ENCODE measurements at regions not wholly inside any gene's neighbourhood (a gene's known extent, or its start where the extent isn't known, plus 50 kb on each side); places are given as distances from the start of the nearest gene placed in this dataset.

- no peak for DNase-seq (ENCODE audit: extremely low spot score)
- TF ChIP-seq FOXM1 (IDR thresholded peaks at IDR 0.05; ENCODE audit: borderline replicate concordance), result no peak
- TF ChIP-seq ARNT (IDR thresholded peaks at IDR 0.05), result no peak
- no peak for TF ChIP-seq BHLHE40 (IDR thresholded peaks at IDR 0.05; ENCODE audit: borderline replicate concordance)
- TF ChIP-seq FOXA1 (IDR thresholded peaks at IDR 0.05), result no peak
- TF ChIP-seq NFRKB (IDR thresholded peaks at IDR 0.05), result no peak
- ChIA-PET CTCF (no interaction called here), POLR2A (no interaction called here)
These were observed 127.9 kb upstream of the FER start for GRCh38 chr5:108619815-108620214.

GRCh38 chr5:108617467-108618435 is 129.9 kb upstream of the FER start:
- DNase-seq (ENCODE audit: extremely low spot score), result no peak
- ChIA-PET POLR2A (no interaction called here), CTCF (no interaction called here)
- TF ChIP-seq L3MBTL2 (conservative IDR thresholded peaks at IDR 0.05) (no peak), BHLHE40 (IDR thresholded peaks at IDR 0.05; ENCODE audit: borderline replicate concordance) (no peak), ARNT (IDR thresholded peaks at IDR 0.05) (no peak), ZNF384 (IDR thresholded peaks at IDR 0.05) (no peak), SP1 (IDR thresholded peaks at IDR 0.05) (no peak), SUZ12 (IDR thresholded peaks at IDR 0.05) (no peak), CTBP1 (IDR thresholded peaks at IDR 0.05; ENCODE audit: borderline replicate concordance) (no peak), ELF4 (IDR thresholded peaks at IDR 0.05) (no peak), LEF1 (IDR thresholded peaks at IDR 0.05; ENCODE audit: borderline replicate concordance) (no peak), FOXA1 (IDR thresholded peaks at IDR 0.05) (no peak), FOXK2 (IDR thresholded peaks at IDR 0.05) (no peak)
- TF ChIP-seq, protein P1, sequence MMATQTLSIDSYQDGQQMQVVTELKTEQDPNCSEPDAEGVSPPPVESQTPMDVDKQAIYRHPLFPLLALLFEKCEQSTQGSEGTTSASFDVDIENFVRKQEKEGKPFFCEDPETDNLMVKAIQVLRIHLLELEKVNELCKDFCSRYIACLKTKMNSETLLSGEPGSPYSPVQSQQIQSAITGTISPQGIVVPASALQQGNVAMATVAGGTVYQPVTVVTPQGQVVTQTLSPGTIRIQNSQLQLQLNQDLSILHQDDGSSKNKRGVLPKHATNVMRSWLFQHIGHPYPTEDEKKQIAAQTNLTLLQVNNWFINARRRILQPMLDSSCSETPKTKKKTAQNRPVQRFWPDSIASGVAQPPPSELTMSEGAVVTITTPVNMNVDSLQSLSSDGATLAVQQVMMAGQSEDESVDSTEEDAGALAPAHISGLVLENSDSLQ (IDR thresholded peaks at IDR 0.05), result no peak

GRCh38 chr5:108615216-108615615 is 132.5 kb upstream of the FER start:
- POLR2A ChIA-PET, result no interaction called here
- TF ChIP-seq NFRKB (IDR thresholded peaks at IDR 0.05) (no peak), SUZ12 (IDR thresholded peaks at IDR 0.05) (no peak), FOXM1 (IDR thresholded peaks at IDR 0.05; ENCODE audit: borderline replicate concordance) (no peak), ZNF384 (IDR thresholded peaks at IDR 0.05) (no peak), CTBP1 (IDR thresholded peaks at IDR 0.05; ENCODE audit: borderline replicate concordance) (no peak), FOXA1 (IDR thresholded peaks at IDR 0.05) (no peak), ELF4 (IDR thresholded peaks at IDR 0.05) (no peak)
- TF ChIP-seq, protein P1 (IDR thresholded peaks at IDR 0.05), result no peak
- CTCF ChIA-PET, result no interaction called here
- no peak for DNase-seq (ENCODE audit: extremely low spot score)

- POLR2A ChIA-PET, result no interaction called here
- CTCF ChIA-PET, result interaction anchor here (0.7 kb wide), 1 partner anchor 31 kb away, joined by 8 read pairs; no protein-coding TSS in a partner anchor
These were observed 140.3 kb upstream of the FER start for GRCh38 chr5:108607421-108607820.

GRCh38 chr5:108606185-108606584 is 141.5 kb upstream of the FER start:
- DNase-seq (ENCODE audit: extremely low spot score), result no peak
- CTCF ChIA-PET, result no interaction called here
- POLR2A ChIA-PET, result no interaction called here
- TF ChIP-seq ARNT (IDR thresholded peaks at IDR 0.05) (no peak), NFRKB (IDR thresholded peaks at IDR 0.05) (no peak), L3MBTL2 (conservative IDR thresholded peaks at IDR 0.05) (no peak), SP1 (IDR thresholded peaks at IDR 0.05) (no peak)

More at GRCh38 chr5:108607421-108607820, 140.3 kb upstream of the FER start:
- no peak for TF ChIP-seq TARDBP (IDR thresholded peaks at IDR 0.05)
- TF ChIP-seq NFRKB (IDR thresholded peaks at IDR 0.05), result no peak
- no peak for TF ChIP-seq L3MBTL2 (conservative IDR thresholded peaks at IDR 0.05)
- no peak for TF ChIP-seq CTBP1 (IDR thresholded peaks at IDR 0.05; ENCODE audit: borderline replicate concordance)
- no peak for TF ChIP-seq FOXM1 (IDR thresholded peaks at IDR 0.05; ENCODE audit: borderline replicate concordance)
- no peak for TF ChIP-seq ELF4 (IDR thresholded peaks at IDR 0.05)
- no peak for TF ChIP-seq SUZ12 (IDR thresholded peaks at IDR 0.05)
- no peak for TF ChIP-seq FOXK2 (IDR thresholded peaks at IDR 0.05)
- no peak for TF ChIP-seq FOXA1 (IDR thresholded peaks at IDR 0.05)
- TF ChIP-seq, protein P1 (IDR thresholded peaks at IDR 0.05), result no peak
- no peak for TF ChIP-seq ARNT (IDR thresholded peaks at IDR 0.05)
- TF ChIP-seq ZNF384 (IDR thresholded peaks at IDR 0.05), result no peak
- DNase-seq (ENCODE audit: extremely low spot score), result no peak

- no peak for DNase-seq (ENCODE audit: extremely low spot score)
- CTCF ChIA-PET, result no interaction called here
- TF ChIP-seq HDGF (IDR thresholded peaks at IDR 0.05; ENCODE audit: borderline replicate concordance), result no peak
- no peak for TF ChIP-seq CTBP1 (IDR thresholded peaks at IDR 0.05; ENCODE audit: borderline replicate concordance)
- TF ChIP-seq LEF1 (IDR thresholded peaks at IDR 0.05; ENCODE audit: borderline replicate concordance), result no peak
- no peak for TF ChIP-seq FOXA1 (IDR thresholded peaks at IDR 0.05)
- TF ChIP-seq TARDBP (IDR thresholded peaks at IDR 0.05), result no peak
- no peak for TF ChIP-seq ELF4 (IDR thresholded peaks at IDR 0.05)
- no peak for TF ChIP-seq SUZ12 (IDR thresholded peaks at IDR 0.05)
- no peak for TF ChIP-seq ZNF384 (IDR thresholded peaks at IDR 0.05)
- TF ChIP-seq SP1 (IDR thresholded peaks at IDR 0.05), result no peak
- no peak for TF ChIP-seq FOXM1 (IDR thresholded peaks at IDR 0.05; ENCODE audit: borderline replicate concordance)
- TF ChIP-seq FOXK2 (IDR thresholded peaks at IDR 0.05), result no peak
- no peak for TF ChIP-seq BHLHE40 (IDR thresholded peaks at IDR 0.05; ENCODE audit: borderline replicate concordance)
- TF ChIP-seq NFRKB (IDR thresholded peaks at IDR 0.05), result no peak
- POLR2A ChIA-PET, result no interaction called here
These were observed 144.9 kb upstream of the FER start for GRCh38 chr5:108602830-108603229.

Data from HEK293T (cell line).